ENCODE measurements at regions not wholly inside any gene's neighbourhood (a gene's known extent, or its start where the extent isn't known, plus 50 kb on each side); places are given as distances from the start of the nearest gene placed in this dataset.

- DNase-seq (ENCODE audit: low read depth), result peak; percentile 4
- TF ChIP-seq CTCF (IDR thresholded peaks at IDR 0.05; ENCODE audit: control insufficient read depth, insufficient read depth, low read depth, low read length, missing control alignments), result no peak
- H3K4me3 ChIP-seq (ENCODE audit: control insufficient read depth, low read depth, low read length), result no peak overlapping the region
Observed at GRCh38 chr12:47561746-47562145, 144.1 kb downstream of the RPAP3 start.

GRCh38 chr12:47560415-47560814 lies 145.4 kb downstream of the RPAP3 start:
- DNase-seq (ENCODE audit: low read depth), result no peak
- no peak overlapping the region for H3K4me3 ChIP-seq (ENCODE audit: control insufficient read depth, low read depth, low read length)
- no peak for TF ChIP-seq CTCF (IDR thresholded peaks at IDR 0.05; ENCODE audit: control insufficient read depth, insufficient read depth, low read depth, low read length, missing control alignments)

GRCh38 chr12:47558625-47559345 lies 147.0 kb downstream of the RPAP3 start:
- TF ChIP-seq CTCF (IDR thresholded peaks at IDR 0.05; ENCODE audit: control insufficient read depth, insufficient read depth, low read depth, low read length, missing control alignments), result no peak
- no peak overlapping the region for H3K4me3 ChIP-seq (ENCODE audit: control insufficient read depth, low read depth, low read length)
- no peak for DNase-seq (ENCODE audit: low read depth)

GRCh38 chr12:47557386-47557785 lies 148.4 kb downstream of the RPAP3 start:
- DNase-seq (ENCODE audit: low read depth), result no peak
- H3K4me3 ChIP-seq (ENCODE audit: control insufficient read depth, low read depth, low read length), result no peak overlapping the region
- TF ChIP-seq CTCF (IDR thresholded peaks at IDR 0.05; ENCODE audit: control insufficient read depth, insufficient read depth, low read depth, low read length, missing control alignments), result no peak

- H3K4me3 ChIP-seq (ENCODE audit: control insufficient read depth, low read depth, low read length), result no peak overlapping the region
- TF ChIP-seq CTCF (IDR thresholded peaks at IDR 0.05; ENCODE audit: control insufficient read depth, insufficient read depth, low read depth, low read length, missing control alignments), result no peak
- no peak for DNase-seq (ENCODE audit: low read depth)
Observed at GRCh38 chr12:47556261-47557030, 149.4 kb downstream of the RPAP3 start.

- no peak for DNase-seq (ENCODE audit: low read depth)
- TF ChIP-seq CTCF (IDR thresholded peaks at IDR 0.05; ENCODE audit: control insufficient read depth, insufficient read depth, low read depth, low read length, missing control alignments), result no peak
- H3K4me3 ChIP-seq (ENCODE audit: control insufficient read depth, low read depth, low read length), result no peak overlapping the region
Observed at GRCh38 chr12:47554046-47554653, 151.7 kb downstream of the RPAP3 start.

All from AG09309 (cell line).